ENCODE measurements at regions not wholly inside any gene's neighbourhood (a gene's known extent, or its start where the extent isn't known, plus 50 kb on each side); places are given as distances from the start of the nearest gene placed in this dataset.

- Histone ChIP-seq H3K9me1 (ENCODE audit: insufficient read depth, low read length) (no peaks in the 10 kb centered on the region), H3K4me3 (ENCODE audit: insufficient read depth, low read depth, low read length) (no peak overlapping the region), H3K23ac (ENCODE audit: low read depth, low read length) (no peak overlapping the region), H3K14ac (replicated peaks; ENCODE audit: low read depth, low read length) (no peak overlapping the region), H3K18ac (ENCODE audit: low read depth, low read length) (no peak overlapping the region), H3K79me1 (ENCODE audit: low read depth in 1 of 2, low read length in 2 of 2) (no peaks in the 10 kb centered on the region; a peak in 1 of 4 replicates), H2BK120ac (ENCODE audit: low read depth, low read length) (no peak overlapping the region), H3K4ac (ENCODE audit: low read depth, low read length) (no peak overlapping the region), H4K91ac (ENCODE audit: insufficient read depth, low read depth, low read length) (no peak overlapping the region), H3K9me3 (ENCODE audit: control insufficient read depth, insufficient read depth, low read length) (peaks cover 6% of the 10 kb centered on the region), H2BK20ac (ENCODE audit: low read depth, low read length) (no peak overlapping the region), H3K27ac (ENCODE audit: insufficient read depth, low read length) (no peak overlapping the region), H2AFZ (replicated peaks; ENCODE audit: low read length, poor library complexity) (no peak overlapping the region), H3K27me3 (ENCODE audit: control insufficient read depth, insufficient read depth, low read length) (no peaks in the 10 kb centered on the region), H2BK15ac (ENCODE audit: low read depth, low read length) (no peak overlapping the region), H2BK5ac (ENCODE audit: low read depth, low read length, poor library complexity, severe bottlenecking) (no peak overlapping the region), H4K5ac (ENCODE audit: low read depth, low read length) (no peak overlapping the region), H3K36me3 (ENCODE audit: control insufficient read depth, insufficient read depth, low read length) (no peaks in the 10 kb centered on the region), H2AK9ac (replicated peaks; ENCODE audit: low read depth, low read length, poor library complexity) (no peak overlapping the region), H4K8ac (ENCODE audit: low read depth in 2 of 2, low read length in 2 of 2) (no peak overlapping the region), H3K4me2 (ENCODE audit: low read depth, low read length) (no peak overlapping the region), H2AK5ac (ENCODE audit: low read depth, low read length) (no peak overlapping the region), H3K9ac (ENCODE audit: low read depth, low read length) (no peak overlapping the region), H3K4me1 (ENCODE audit: control insufficient read depth, insufficient read depth, low read length) (no peaks in the 10 kb centered on the region), H3K56ac (ENCODE audit: extremely low read depth, insufficient read depth, low read length) (no peak overlapping the region), H4K20me1 (ENCODE audit: insufficient read depth, low read length) (no peaks in the 10 kb centered on the region)
- no CpG with 5 or more reads among the region's 3 CpGs for WGBS, 2 experiments (ENCODE audit: extremely low coverage in 2 of 2, insufficient read length in 1 of 2)
- ATAC-seq (ENCODE audit: low read depth) (no peak), DNase-seq (no peak)
- intact Hi-C loops (cut with micrococcal nuclease) (loop anchor here (5.0 kb wide), 1 partner anchor 66 kb away; no protein-coding TSS in a partner anchor), in situ Hi-C loops (cut with MboI; ENCODE audit: low sequenced_read_pairs) (loop anchor here (25.0 kb wide), 2 partner anchors 251 to 524 kb away; no protein-coding TSS in a partner anchor), dilution Hi-C loops (cut with HindIII; ENCODE audit: low sequenced_read_pairs, unreplicated experiment) (no loop called here)
- ChIA-PET POLR2A (ENCODE audit: unreplicated experiment) (no interaction called here), CTCF (no interaction called here)
- TF ChIP-seq FOS (IDR thresholded peaks at IDR 0.05; ENCODE audit: low read depth, low read length), result no peak
- TF ChIP-seq SMC3 (IDR thresholded peaks at IDR 0.05; ENCODE audit: low read depth, low read length), result no peak
- no peak for TF ChIP-seq BHLHE40 (IDR thresholded peaks at IDR 0.05; ENCODE audit: low read depth, low read length)
- no peak for TF ChIP-seq MAZ (IDR thresholded peaks at IDR 0.05; ENCODE audit: borderline replicate concordance, low read depth, low read length)
- TF ChIP-seq MAFK (IDR thresholded peaks at IDR 0.05; ENCODE audit: low read depth, low read length), result no peak
- TF ChIP-seq, protein P1, sequence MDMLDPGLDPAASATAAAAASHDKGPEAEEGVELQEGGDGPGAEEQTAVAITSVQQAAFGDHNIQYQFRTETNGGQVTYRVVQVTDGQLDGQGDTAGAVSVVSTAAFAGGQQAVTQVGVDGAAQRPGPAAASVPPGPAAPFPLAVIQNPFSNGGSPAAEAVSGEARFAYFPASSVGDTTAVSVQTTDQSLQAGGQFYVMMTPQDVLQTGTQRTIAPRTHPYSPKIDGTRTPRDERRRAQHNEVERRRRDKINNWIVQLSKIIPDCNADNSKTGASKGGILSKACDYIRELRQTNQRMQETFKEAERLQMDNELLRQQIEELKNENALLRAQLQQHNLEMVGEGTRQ (IDR thresholded peaks at IDR 0.05; ENCODE audit: low read depth, low read length), result no peak
- no peak for TF ChIP-seq RAD21 (IDR thresholded peaks at IDR 0.05; ENCODE audit: low read length)
- TF ChIP-seq RFX5 (IDR thresholded peaks at IDR 0.05; ENCODE audit: low read depth, low read length), result no peak
- TF ChIP-seq CHD1 (IDR thresholded peaks at IDR 0.05; ENCODE audit: low read depth, low read length), result no peak
- TF ChIP-seq ELK1 (IDR thresholded peaks at IDR 0.05; ENCODE audit: borderline replicate concordance, low read depth, low read length), result no peak
- no peak for TF ChIP-seq CTCF (conservative IDR thresholded peaks at IDR 0.05; ENCODE audit: low read depth, low read length)
- no peak for TF ChIP-seq POLR2A (IDR thresholded peaks at IDR 0.05; ENCODE audit: low read depth, low read length)
- no TSS peak for BruUV-seq (replicated peaks)
These were observed 139.4 kb downstream of the SLC38A4 start for GRCh38 chr12:46686267-46686942.

All from IMR-90 (cell line).